Stimulated activated CD4-positive, alpha-beta T cell treated with anti-CD3 and anti-CD28 coated beads, Interleukin-2, amount 100 ng/mL, for 4 hours (primary cell): ENCODE measurements at regions not wholly inside any gene's neighbourhood (a gene's known extent, or its start where the extent isn't known, plus 50 kb on each side); places are given as distances from the start of the nearest gene placed in this dataset.

Source experiments
- DNase-seq: peaks from one replicate; pipeline ENCODE4 v3.0.0-alpha.2; 2020; ENCODE audit warnings: low read depth

- no peak for DNase-seq
Measured at GRCh38 chr7:3195160-3195559, 105.9 kb upstream of the SDK1 start.

- DNase-seq = no peak
Measured at GRCh38 chr7:3196629-3197400, 104.2 kb upstream of the SDK1 start.

- DNase-seq = no peak
Measured at GRCh38 chr7:3197567-3198213, 103.4 kb upstream of the SDK1 start.

- no peak for DNase-seq
Measured at GRCh38 chr7:3198316-3198715, 102.7 kb upstream of the SDK1 start.

GRCh38 chr7:3200504-3200903 lies 100.5 kb upstream of the SDK1 start:
- DNase-seq = no peak

GRCh38 chr7:3201306-3201705 lies 99.7 kb upstream of the SDK1 start:
- DNase-seq = no peak

- DNase-seq = no peak
Measured at GRCh38 chr7:3201937-3202710, 98.9 kb upstream of the SDK1 start.

- DNase-seq = no peak
Measured at GRCh38 chr7:3204526-3204925, 96.5 kb upstream of the SDK1 start.

GRCh38 chr7:3206101-3206500 lies 95.0 kb upstream of the SDK1 start:
- DNase-seq = no peak

GRCh38 chr7:3206771-3207191 lies 94.3 kb upstream of the SDK1 start:
- DNase-seq = no peak

GRCh38 chr7:3207387-3207902 lies 93.6 kb upstream of the SDK1 start:
- DNase-seq = no peak

GRCh38 chr7:3210531-3210930 lies 90.5 kb upstream of the SDK1 start:
- no peak for DNase-seq

- no peak for DNase-seq
Measured at GRCh38 chr7:3214090-3214413, 87.0 kb upstream of the SDK1 start.

GRCh38 chr7:3215624-3216585 lies 85.1 kb upstream of the SDK1 start:
- DNase-seq = no peak

GRCh38 chr7:3217166-3217565 lies 83.9 kb upstream of the SDK1 start:
- no peak for DNase-seq

- DNase-seq = no peak
Measured at GRCh38 chr7:3218411-3219225, 82.4 kb upstream of the SDK1 start.

GRCh38 chr7:3229904-3230470 lies 71.1 kb upstream of the SDK1 start:
- DNase-seq = no peak

GRCh38 chr7:3230908-3231307 lies 70.1 kb upstream of the SDK1 start:
- DNase-seq = no peak

- DNase-seq = no peak
Measured at GRCh38 chr7:3232228-3232627, 68.8 kb upstream of the SDK1 start.

GRCh38 chr7:3233301-3233700 lies 67.8 kb upstream of the SDK1 start:
- no peak for DNase-seq

GRCh38 chr7:3234051-3234450 lies 67.0 kb upstream of the SDK1 start:
- no peak for DNase-seq
